GM12874 (cell line): ENCODE measurements at regions not wholly inside any gene's neighbourhood (a gene's known extent, or its start where the extent isn't known, plus 50 kb on each side); places are given as distances from the start of the nearest gene placed in this dataset.

Experiments used
- TF ChIP-seq, protein P1 (sequence below): IDR thresholded peaks from 2 replicates; pipeline ENCODE4 v1.5.1; 2011; ENCODE audit warnings: low read depth, mild to moderate bottlenecking, control low read depth, low read length, moderate library complexity; ENCODE audit not compliant: insufficient read depth

GRCh38 chr1:187537936-187538335, 709.2 kb downstream of the PLA2G4A start:
- TF ChIP-seq, protein P1, sequence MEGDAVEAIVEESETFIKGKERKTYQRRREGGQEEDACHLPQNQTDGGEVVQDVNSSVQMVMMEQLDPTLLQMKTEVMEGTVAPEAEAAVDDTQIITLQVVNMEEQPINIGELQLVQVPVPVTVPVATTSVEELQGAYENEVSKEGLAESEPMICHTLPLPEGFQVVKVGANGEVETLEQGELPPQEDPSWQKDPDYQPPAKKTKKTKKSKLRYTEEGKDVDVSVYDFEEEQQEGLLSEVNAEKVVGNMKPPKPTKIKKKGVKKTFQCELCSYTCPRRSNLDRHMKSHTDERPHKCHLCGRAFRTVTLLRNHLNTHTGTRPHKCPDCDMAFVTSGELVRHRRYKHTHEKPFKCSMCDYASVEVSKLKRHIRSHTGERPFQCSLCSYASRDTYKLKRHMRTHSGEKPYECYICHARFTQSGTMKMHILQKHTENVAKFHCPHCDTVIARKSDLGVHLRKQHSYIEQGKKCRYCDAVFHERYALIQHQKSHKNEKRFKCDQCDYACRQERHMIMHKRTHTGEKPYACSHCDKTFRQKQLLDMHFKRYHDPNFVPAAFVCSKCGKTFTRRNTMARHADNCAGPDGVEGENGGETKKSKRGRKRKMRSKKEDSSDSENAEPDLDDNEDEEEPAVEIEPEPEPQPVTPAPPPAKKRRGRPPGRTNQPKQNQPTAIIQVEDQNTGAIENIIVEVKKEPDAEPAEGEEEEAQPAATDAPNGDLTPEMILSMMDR = no peak

DNA sequence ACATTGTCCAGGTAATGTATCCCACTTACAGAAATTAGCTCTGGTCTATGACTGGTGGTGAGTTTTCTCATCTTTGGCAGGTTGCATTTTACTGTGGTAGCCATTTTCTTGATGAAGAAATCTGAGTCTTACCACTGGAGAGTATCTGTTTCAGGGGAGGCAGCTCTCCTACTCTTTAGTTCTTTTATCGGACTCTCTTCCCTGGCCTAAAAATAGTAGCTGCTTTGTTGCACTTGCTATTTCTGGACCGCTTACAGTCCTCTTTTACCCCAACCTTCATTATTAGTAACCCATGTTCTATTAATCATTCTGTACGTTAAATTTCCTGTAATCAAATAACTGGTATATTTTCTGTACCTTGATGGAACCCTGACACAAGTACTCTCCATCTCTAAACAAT, 720.8 kb downstream of the PLA2G4A start:
- TF ChIP-seq, protein P1 = no peak

DNA sequence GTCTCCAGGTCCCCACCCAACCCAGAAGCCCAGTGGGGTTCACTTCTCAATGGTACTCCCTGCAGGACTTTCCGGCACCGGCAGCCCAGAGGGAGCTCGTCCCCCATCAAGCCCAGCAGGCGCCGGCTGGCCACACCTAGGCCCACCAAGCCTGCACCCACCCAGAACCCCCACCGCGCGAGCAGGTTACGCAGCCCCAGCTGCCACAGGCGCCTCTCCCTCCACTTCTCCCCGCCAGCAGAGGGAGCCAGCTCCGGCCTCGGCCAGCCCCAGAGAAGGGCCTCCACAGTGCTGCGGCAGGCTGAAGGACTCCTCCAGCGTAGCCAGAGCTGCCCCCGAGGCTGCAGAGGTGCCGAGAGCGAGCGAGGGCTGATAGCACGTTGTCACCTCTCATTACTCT, 722.3 kb downstream of the PLA2G4A start:
- TF ChIP-seq, protein P1 = 0 out of 2 replicates have a peak, but pooled peaks have one; percentile 8

DNA sequence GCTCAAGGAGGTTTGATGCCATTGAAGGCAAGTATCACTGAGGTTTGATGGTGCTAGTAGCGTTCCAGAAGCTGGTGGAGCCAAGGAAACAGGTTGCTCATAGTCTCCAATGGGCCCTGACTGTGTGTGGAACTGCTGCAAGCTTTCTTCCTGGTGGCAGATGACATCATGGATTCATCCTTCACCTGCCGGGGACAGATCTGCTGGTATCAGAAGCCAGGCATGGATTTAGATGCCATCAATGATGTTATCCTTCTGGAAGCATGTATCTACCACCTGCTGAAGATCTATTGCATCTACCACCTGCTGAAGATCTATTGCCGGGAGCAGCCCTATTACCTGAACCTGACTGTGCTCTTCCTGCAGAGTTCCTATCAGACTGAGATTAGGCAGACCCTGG, 734.4 kb downstream of the PLA2G4A start:
- TF ChIP-seq, protein P1 = no peak

DNA sequence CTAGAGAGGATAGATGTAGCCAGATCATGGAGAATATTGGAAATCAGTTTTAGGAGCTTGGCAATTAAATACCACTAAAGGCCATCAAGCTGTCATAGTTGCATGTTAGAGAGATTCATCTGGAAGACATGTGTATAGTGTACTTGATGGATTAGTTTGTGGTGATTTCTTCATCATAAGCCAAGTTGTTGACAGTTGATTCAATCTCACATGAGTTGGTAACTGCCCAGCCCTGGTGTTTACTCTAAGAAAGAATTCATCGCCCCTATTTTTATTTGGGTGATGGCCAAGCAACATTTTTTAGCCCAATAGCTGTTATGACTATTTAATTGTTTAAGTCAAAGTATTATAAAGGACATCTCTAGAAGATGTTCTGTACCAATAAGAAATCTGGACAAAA, 737.6 kb downstream of the PLA2G4A start:
- TF ChIP-seq, protein P1 = no peak

- TF ChIP-seq, protein P1 = no peak
These were observed 739.3 kb downstream of the PLA2G4A start for GRCh38 chr1:187568067-187568466.

- TF ChIP-seq, protein P1 = no peak
These were observed 741.4 kb downstream of the PLA2G4A start for GRCh38 chr1:187570166-187570565.

GRCh38 chr1:187577610-187578009, 748.9 kb downstream of the PLA2G4A start:
- TF ChIP-seq, protein P1 = no peak
